HG03159 (cell line): ENCODE measurements at regions not wholly inside any gene's neighbourhood (a gene's known extent, or its start where the extent isn't known, plus 50 kb on each side); places are given as distances from the start of the nearest gene placed in this dataset.
"Not testable (repeated sequence)": the region's sequence is repeated elsewhere in the genome, so short reads cannot be mapped to it uniquely, and the experiment has no call there.

Experiments
- ATAC-seq: cut with Tn5 transposase; IDR thresholded peaks from one replicate; pipeline ENCODE4 v1.9.1; 2021; ENCODE audit warnings: mild to moderate bottlenecking, moderate library complexity; ENCODE audit not compliant: unreplicated experiment

GRCh38 chr17:74128456-74129211 lies 74.8 kb upstream of the RPL38 start:
- ATAC-seq, result no peak

GRCh38 chr17:74129800-74130199 lies 73.7 kb upstream of the RPL38 start:
- ATAC-seq, result not testable (repeated sequence)

- no peak for ATAC-seq
Observed at GRCh38 chr17:74130276-74130675, 73.2 kb upstream of the RPL38 start.

GRCh38 chr17:74130841-74131240 lies 72.6 kb upstream of the RPL38 start:
- no peak for ATAC-seq

- no peak for ATAC-seq
Observed at GRCh38 chr17:74132354-74132753, 71.1 kb upstream of the RPL38 start.

GRCh38 chr17:74133740-74134139 lies 69.7 kb upstream of the RPL38 start:
- no peak for ATAC-seq

GRCh38 chr17:74134234-74134633 lies 69.2 kb upstream of the RPL38 start:
- ATAC-seq, result not testable (repeated sequence)

- no peak for ATAC-seq
Observed at GRCh38 chr17:74134991-74135390, 68.5 kb upstream of the RPL38 start.

GRCh38 chr17:74135391-74136167 lies 67.9 kb upstream of the RPL38 start:
- no peak for ATAC-seq

- ATAC-seq, result no peak
Observed at GRCh38 chr17:74137416-74137815, 66.1 kb upstream of the RPL38 start.

- no peak for ATAC-seq
Observed at GRCh38 chr17:74139120-74139519, 64.4 kb upstream of the RPL38 start.

- ATAC-seq, result no peak
Observed at GRCh38 chr17:74140282-74140681, 63.2 kb upstream of the RPL38 start.

GRCh38 chr17:74141612-74142011 lies 61.9 kb upstream of the RPL38 start:
- no peak for ATAC-seq

- not testable (repeated sequence) for ATAC-seq
Observed at GRCh38 chr17:74143318-74143717, 60.2 kb upstream of the RPL38 start.

GRCh38 chr17:74145756-74146155 lies 57.7 kb upstream of the RPL38 start:
- ATAC-seq, result no peak

GRCh38 chr17:74146196-74146595 lies 57.3 kb upstream of the RPL38 start:
- ATAC-seq, result no peak

- ATAC-seq, result no peak
Observed at GRCh38 chr17:74147056-74147835, 56.2 kb upstream of the RPL38 start.

- no peak for ATAC-seq
Observed at GRCh38 chr17:74147966-74148365, 55.5 kb upstream of the RPL38 start.

GRCh38 chr17:74148446-74148845 lies 55.0 kb upstream of the RPL38 start:
- ATAC-seq, result no peak

- ATAC-seq, result no peak
Observed at GRCh38 chr17:74148901-74149596, 54.4 kb upstream of the RPL38 start.
